ENCODE measurements at regions not wholly inside any gene's neighbourhood (a gene's known extent, or its start where the extent isn't known, plus 50 kb on each side); places are given as distances from the start of the nearest gene placed in this dataset.

DNA sequence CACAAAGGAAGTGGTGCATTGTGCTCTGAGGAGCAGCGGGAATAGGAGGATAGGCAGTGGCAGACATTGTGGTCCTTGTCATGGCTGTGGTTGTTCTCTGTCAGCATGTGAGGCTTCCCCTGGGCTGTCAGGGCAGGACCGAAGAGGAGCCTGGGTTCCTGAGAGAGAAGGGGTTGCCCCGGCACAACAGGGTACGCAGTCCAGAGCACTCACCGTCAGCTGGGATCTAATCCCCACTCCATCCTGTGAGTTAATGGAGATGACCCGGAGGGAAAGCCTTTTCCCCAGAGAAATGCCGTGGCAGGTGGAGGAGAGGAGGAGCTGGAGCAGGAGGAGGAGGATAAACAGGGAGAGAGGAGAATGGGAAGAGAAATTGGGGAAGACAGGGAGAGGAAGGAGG lies 396.7 kb upstream of the HS6ST1 start:
- DNase-seq = no peak

DNA sequence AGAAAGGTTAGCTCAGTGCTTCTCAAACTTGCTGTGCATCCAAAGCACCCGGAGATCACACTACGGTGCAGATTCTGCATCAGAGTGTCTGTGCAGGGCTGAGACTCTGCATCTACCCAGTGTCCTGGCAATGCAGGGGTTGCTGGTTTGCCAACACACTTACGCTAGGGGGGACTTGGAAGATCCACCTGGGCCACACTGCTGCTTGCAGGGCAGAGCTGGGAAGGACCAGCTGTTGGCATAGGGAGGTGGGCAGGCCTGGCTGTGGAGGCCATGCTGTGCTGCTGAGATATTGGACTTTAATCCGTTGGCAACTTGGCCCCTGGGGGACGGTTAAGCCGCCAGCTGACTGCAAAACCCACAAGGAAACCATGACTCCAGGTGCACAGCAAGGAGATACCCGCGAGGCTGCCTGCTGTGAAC lies 397.6 kb upstream of the HS6ST1 start:
- no peak for DNase-seq

DNA sequence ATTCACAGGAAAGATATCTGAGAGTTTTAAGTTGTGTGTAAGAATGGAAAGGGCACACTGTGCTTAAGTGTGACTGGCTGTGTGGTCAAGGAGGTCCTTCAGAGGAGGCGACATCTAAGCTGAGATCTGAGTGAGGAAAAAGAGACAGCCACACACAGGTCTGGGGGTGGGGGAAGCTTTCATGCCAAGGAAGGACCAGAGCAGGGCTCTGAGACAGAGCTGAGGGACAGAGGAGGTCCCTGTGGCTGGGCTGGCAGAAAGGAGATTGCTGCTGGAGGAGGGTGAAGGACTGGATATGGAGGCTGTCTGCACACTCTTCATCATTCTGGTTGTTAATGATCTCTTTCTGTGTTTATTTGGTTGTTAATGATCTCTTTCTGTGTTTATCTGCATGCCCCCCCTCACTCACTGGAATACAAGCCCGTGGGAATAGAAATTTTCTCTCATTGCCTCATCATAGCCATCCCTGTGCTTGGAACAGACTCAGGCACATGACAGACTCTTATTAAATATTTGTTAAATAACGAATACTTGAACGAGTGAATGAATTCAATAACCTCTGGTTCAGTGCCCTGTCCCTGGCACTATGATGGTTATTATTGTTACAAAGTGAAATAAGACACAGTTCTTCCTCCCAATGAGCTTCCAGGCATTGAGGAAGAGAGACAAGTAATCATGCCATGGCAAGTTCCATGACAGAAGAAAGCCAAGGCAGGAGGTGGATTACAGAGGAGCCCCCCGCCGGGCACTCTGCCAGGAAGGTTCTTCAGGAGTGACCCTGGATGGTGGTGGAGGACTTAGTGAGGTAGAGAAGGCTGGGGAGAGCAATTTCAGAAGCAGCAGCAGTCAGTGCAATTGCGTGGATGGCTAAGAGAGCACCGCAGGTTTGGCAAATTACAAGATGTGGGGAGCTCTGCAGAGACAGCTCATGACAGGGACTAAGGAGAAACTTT lies 399.4 kb upstream of the HS6ST1 start:
- DNase-seq = no peak

DNA sequence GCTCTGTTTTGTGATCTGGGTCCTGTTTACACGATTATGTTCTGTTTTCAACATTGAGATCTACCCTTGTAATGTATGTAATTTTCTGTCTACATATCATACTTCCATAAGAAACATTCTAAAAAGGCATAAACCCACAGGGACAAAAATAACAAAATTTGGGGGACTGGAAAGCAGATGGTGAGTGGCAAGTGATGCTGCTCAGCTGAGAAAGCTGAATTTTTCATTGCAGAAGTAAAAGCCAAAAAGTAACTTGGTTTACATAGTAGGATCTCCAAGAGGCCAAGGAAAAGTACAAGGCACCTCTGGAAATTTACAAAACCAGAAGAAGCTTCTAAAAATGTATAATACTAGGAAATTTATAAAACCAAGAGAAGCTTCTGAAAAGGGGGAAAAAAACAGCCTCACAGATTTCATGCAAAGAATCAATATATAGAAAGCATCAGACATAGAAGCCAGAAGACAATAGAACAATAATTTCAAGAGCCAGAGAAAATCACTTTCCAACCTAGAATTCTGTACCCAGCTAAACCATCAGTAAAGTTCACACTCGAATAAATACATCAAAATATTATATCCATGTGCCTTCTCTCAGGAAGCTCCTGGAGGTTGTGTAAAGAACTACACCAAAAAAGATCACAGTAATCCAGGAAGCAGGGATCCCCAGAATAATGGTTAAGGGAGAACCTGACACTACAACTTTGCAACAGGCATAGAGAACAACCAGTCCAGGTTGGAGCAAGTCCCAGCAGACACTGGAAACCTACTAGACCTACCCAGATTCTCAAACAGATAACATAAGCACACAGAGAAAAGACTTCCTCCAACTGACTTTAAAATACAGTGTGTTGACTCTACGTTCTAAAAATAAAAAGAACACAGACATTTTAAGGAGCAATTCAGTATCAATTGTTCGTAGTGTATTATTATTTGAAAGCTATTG lies 401.7 kb upstream of the HS6ST1 start:
- no peak for DNase-seq

DNA sequence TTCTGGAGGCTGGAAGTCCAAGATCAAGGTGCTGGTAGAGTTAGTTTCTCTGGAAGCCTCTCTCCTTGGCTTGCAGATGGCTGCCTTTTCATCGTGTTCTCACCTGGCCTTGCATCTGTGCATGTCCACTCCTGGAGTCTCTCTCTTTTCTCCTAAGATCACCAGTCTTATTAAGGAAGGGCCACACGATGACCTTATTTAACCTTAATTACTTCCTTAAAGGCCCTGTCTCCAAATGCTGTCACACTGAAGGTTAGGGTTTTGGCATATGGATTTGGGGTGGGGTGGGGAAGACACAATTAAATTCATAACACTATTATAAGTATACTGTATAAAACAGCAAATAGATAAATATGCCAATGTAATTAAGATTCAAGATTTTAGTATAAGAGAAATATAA lies 402.4 kb upstream of the HS6ST1 start:
- DNase-seq = no peak

GRCh38 chr2:128722489-128722888 lies 403.8 kb upstream of the HS6ST1 start:
- DNase-seq = no peak

DNA sequence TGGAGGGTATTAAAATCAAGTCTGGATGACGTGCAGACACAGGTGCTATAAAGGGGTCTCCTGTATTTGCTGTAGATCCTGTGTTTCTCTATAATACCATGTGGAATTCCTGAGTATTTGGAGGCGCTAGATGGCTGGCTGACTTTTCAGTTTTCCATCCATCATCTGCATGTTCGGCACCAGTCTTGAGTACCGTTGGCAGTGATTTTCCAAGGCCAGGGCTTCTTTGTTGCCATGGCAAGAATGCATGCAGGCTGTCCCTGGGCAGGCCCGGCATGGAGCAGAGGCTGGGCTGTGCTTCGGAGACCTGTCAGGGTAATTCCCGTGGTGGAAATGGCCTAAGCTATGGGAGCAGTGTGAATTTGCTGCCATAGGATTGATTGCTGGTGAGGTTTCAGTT lies 405.9 kb upstream of the HS6ST1 start:
- no peak for DNase-seq

- no peak for DNase-seq
Measured at GRCh38 chr2:128724972-128725371, 406.3 kb upstream of the HS6ST1 start.

DNA sequence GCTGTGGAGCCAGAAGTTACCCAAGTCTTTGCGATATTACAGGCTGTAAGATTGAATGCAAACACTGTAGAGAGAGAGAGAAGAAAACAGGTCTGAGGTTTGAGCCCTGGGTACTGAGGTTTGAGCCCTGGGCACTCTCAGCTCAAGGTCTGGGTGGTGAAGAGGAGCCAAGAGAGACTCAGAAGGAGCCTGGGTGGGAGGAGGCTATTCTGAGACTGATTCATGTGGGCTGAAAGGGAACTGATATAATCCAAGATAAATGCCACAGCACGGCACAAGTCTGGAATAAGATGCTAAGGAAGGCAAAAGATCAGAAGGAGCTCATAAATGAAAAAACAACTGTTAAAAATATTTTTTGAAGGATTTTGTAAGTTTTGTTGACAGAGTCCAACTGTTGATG lies 407.6 kb upstream of the HS6ST1 start:
- no peak for DNase-seq

DNA sequence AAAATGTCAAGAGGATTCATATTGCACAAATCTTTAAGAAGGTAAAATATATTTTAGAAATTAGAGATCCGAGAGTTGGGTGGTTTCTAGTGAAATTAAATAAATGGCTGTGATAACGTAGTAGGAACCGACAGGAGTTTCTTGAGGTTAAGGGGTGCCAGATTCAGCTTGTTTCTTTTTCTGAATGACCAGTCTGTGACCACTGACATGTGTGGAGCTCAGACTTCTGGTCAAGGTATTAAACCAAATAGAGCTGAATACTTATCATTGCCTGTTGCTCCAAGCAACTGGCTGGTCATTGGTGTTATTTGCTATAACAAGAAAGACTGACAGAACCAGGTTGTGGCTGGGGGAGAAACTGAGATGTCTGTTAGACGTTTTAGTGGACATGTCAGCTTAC lies 408.2 kb upstream of the HS6ST1 start:
- DNase-seq = no peak

- no peak for DNase-seq
Measured at GRCh38 chr2:128727404-128727803, 408.7 kb upstream of the HS6ST1 start.

- no peak for DNase-seq
Measured at GRCh38 chr2:128727914-128728313, 409.2 kb upstream of the HS6ST1 start.

DNA sequence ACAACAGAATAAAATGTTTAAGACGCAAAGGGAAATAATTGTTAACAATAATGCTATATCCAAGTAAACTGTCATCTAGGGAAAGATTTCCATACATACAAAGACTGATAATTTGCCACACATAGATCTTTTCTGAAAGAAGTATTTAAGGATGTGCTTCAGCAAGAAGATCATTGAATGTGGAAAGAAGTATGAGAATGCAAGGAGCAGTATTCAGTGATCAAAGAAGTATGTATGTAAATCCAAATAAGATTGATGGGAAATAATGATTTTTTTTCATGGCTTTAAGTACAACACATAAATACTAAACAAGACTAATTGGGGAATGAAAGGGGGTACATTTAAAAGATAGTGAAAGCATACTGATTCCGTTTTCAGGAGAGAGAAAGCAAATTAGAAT lies 410.4 kb upstream of the HS6ST1 start:
- no peak for DNase-seq

GRCh38 chr2:128731994-128732650 lies 413.5 kb upstream of the HS6ST1 start:
- DNase-seq = no peak

DNA sequence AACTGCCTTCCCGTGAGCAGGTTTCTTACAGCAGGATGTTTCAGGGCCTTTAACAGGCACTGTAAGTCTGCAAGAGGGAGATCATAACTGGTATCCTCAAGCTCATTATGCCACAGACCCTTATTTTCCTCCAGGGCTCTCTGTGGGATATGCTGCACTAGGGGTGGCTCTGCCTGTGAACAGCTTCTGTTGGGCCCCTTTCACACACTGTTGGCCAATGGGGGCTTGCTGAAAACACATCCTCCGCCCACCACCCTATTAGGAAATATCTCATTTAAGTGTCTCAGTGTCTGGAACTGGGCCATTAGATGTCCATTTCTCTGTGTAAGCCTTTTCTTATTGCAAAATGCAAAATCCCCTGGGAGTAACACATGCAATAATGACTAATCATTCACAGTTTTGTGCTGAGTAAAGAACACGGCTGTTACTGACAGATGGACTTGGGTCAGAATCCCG lies 414.3 kb upstream of the HS6ST1 start:
- DNase-seq = no peak

DNA sequence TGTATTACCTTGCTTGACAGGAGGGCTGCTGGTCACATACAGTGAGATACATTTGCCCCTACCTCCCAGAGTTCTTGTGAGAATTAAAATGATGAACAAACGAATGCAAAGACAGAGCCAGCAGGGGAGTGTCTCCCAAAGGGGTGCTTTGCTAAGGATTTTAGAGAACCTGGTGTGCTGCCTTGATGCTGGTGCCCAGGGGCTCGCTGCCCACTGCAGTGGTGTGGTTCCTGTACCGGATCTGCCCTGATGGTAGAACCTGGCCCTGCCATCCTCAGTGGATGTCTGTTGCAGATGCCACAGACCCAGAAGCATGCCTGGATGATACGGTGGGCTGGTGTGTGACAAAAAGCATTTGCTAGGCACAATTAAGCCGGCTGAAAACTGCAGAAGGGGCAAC lies 414.8 kb upstream of the HS6ST1 start:
- DNase-seq = no peak

GRCh38 chr2:128734521-128735295 lies 416.0 kb upstream of the HS6ST1 start:
- DNase-seq = peak; percentile 18

- DNase-seq = no peak
Measured at GRCh38 chr2:128735296-128735960, 416.8 kb upstream of the HS6ST1 start.

GRCh38 chr2:128736046-128736688 lies 417.5 kb upstream of the HS6ST1 start:
- DNase-seq = no peak

DNA sequence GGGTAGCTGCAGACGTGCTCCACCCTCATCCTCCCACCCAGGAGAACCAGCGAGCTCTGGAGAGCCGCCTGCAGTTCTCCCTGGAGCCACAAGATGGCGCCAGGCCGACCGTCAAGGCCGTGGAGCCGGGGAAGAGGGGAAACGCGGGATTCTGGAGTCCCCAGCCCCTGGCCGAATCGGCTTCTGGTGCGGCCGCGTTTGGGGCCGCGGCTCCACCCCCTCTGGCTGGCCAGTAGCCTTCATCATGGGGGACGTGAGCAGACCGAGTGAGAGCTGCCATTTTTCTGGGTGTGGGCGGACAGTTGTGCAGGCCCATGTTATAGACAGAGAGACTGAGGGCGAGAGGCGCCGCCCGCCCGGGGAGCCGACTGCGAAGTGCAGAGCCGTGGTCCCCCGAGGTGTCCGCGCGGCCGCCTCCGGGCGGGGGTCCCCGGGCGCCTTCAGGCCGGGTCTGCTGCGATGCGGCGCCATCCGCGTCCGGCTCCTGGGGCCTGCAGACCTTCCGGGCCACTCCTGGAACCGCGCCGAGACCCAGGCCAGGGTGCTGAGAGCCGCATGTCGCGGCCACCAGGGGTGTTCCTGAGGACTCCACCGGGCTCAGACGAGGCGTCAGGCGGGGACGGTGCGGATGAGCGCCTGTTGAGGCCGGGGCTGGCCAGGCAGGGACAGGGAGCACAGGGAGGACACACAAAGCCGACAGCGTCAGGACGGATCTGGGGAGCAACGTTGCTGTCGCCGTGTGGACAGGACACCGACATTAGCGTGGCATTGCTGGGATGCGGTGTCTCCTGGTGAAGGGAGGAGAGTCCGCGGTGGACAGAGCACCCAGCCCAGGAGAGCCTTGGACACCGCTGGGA lies 418.2 kb upstream of the HS6ST1 start:
- peak; percentile 78 for DNase-seq

All from stimulated activated CD4-positive, alpha-beta T cell treated with anti-CD3 and anti-CD28 coated beads, Interleukin-15, amount 100 ng/mL, for 24 hours (primary cell).